ENCODE measurements at regions not wholly inside any gene's neighbourhood (a gene's known extent, or its start where the extent isn't known, plus 50 kb on each side); places are given as distances from the start of the nearest gene placed in this dataset.
A peak's percentile ranks its signal among the peaks of the same experiment; 100 is the strongest.

DNA sequence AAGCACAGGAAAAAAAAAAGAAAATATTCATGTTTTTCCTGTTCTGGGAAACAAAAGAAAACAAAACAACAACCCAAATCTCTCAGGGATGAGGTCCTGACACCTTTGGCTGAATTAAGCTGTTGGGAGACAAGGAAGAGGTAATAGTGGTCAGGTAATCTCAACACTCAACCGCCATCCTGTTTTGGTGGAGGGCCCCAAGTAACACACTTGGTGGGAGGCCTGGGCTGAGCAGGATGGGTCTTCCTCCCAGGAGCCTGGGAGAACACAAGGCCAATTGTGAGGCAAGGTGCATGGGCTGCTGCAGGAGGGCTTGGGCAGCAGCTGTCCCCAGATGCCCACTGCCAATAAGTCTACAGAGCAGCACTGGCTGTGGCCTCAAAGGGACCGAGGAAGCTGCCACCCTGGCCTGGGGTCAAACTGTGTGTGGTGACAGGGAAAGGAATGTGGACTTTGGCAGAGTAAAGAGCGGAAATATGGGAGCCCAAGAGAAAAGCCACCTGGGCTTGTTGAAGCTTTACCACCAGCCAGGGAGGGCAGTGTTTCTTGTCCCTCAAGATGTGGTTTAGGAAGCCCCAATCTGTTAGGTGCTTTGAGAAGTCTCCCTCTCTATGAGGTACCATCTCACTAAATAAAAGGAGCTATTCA lies 93.5 kb upstream of the SLC25A13 start:
- DNase-seq = no peak

DNA sequence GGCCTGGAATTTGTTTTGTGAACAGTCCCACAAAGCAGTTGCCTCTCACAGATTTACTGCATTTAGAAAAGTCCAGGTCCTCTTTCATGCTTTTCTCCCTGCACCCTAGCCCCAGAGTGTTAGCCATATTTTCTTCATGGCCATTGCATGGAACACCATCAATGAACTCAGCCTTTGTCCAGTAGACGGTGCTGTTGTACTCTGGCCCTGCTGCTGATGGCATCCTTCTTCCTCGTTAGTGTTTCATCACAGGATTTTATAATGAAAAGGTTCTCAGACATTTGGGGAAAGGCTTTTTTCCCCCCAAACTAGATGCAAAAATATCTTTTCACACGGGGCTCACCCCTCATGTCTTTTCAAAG lies 93.0 kb upstream of the SLC25A13 start:
- DNase-seq = peak in 33 of 58 donors; percentile 0 to 33 (median 12)

DNA sequence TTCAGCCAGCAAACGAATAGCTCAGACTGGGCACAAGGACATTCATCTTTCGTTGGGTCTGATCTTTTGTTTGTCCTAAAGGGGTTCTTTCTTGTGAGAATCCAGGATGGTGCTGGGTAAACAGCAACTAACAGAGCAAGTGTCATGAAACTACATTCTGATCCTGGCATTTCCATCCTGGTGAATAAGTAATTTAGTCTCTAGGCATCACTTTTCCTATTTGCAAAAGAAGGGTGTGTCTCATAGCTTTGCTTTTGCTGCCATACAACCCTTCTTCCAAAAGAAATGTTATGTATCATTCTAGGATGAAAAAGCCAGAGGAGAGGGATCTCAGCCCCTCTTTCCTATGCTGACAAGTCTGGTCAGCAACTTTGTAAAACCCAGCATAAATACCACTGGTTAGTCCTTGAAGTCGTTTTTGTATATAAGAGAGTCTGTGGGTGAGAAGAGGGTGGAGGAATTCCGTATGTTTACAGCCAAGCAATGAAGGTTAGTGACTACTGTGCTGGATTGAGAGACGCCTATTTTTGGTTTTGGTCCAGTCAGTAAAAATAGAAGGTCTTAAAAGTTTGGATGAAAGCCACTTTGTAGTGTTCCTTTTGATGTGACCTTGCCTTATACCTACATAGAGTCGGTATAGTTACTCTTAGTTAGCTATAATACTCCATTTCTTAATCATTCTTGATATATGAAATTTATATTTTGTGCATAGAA lies 88.4 kb upstream of the SLC25A13 start:
- no peak for DNase-seq

DNA sequence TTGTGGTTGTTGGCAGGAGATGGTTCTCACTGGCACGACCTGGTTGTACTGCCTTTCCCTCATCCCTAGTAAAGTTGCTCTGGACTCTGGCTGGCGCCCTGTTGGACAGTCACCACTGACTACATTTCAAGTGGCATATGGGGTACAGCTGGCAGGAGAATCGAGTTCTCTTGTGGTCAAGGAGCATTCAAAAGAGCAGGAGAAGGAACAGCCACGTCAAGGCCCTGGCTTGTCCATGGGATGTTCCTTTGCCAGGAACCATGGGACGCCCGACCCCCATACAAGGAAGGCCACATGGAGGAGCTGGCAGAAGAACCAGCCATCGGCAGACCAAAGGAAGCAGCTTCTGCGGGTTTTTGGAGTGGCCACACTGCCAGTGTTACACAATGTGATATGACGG lies 87.0 kb upstream of the SLC25A13 start:
- DNase-seq = no peak

DNA sequence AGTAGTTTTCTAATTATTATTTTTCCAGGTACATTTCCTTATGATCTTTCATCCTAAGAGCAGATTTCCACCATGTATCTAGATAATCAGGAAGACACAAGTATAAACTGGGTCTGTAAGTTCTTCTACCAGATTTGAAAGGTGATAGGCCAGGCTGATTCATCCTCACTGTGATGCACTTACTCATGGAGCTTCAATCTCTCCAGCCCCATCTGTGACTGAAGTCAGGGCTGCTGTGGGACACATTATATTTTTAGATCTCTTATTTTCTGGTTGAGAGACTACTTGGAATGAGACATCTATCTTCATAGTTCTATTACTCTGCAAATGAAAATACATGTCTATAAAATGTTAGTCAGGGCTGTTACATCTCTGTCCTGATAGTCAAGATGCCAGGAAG lies 85.5 kb upstream of the SLC25A13 start:
- DNase-seq = no peak

DNA sequence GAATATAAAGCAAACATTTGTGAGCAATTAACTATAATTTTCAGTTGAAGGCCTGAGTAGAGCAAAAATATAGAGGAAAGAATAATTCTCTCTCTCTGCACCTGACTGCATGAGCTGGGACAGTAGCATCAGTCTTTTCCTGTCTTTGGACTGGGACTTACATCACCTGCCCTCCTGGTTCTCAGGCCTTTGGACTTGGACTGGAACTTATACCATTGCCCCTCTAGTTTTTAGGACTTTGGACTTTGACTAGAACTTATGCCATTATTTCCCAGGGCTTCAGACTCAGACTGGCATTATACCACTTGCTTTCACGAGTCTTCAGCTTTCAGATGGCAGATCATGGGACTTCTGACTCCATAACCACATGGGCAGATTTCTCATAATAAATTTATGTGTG lies 81.0 kb upstream of the SLC25A13 start:
- DNase-seq = no peak

DNA sequence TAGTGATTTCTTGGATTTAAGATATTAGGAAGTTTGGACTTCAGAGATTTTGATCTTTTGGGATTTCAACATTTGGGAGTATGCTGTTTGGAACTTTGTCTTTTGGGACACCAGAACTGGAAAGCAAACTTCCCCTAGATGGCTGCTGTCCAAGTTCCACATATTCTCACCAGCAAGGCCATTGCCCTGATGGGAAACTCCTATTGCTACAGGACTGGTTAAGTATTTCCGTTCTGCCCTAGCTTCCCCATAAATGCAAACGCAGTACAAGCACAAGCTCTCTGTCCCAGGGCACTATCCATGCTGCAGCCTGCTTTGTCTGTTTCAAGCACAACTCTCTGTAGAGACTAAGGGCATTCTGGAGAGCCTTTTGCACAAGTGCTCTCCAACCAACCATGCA lies 79.3 kb upstream of the SLC25A13 start:
- DNase-seq = no peak

DNA sequence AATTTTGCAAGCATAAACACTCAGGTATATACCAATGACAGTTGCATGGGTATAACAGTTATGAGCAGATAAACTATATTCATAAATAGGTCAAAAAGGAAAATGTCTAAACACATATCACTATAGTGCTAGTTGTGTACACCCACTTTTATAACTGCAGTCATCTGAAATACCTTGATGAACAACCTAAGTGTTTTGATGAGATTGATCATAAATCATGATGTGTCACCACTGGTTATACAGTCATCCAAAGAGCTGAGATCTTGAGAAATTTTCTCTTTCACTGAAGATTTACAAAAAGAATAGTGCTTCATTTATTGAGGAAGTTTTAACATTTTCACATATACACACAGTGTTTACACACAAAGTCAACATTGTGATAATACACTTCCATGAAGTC lies 78.6 kb upstream of the SLC25A13 start:
- no peak for DNase-seq

DNA sequence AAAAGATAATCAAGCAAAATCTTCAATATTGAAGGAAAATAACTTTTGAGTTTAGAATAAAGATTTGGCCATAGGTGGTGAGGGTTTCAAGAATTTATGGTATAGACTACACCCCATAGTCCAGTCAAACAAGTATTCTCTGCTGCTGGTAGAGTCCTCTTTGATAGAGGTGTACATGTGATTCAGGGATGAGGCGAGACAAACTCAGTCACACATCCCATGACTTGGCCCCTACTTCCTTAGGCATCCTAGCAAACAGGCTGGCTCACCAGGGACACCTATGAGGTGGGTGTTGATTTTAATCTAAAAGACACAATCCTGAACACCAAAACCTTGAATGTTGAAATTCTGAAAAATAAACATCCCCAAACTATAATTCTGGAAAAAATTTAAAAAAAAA lies 78.1 kb upstream of the SLC25A13 start:
- no peak for DNase-seq

DNA sequence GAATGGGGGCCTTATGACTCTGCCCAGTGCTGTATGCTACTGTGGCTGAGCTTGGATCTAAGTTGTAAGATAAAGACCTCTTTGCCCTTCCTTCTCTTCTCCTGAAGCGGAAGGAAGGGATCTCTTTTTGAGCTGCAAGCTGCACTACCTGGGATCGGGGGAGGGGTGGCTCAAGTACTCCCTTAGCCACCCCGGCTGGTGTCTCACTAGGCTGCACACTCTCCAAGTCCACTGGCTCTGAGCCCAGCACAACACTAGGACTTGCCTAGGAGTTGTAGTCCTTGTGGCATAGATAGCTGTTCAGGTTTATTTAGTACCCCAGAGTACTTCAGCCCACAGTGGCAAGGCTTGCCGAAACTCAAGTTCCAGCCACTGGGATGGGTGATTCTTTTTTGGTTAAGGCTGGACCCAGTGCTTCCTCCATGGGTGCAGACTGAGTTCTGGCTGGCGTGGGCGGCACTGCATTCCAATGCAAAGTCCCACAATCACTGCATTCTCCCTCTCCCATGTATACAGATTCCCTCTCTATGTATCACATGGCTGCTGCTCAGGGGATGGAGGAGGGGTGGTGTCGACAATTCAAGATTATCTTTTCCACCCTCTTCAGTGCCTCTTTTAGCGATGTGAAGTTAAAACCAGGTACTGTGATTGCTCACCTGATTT lies 76.2 kb upstream of the SLC25A13 start:
- DNase-seq = no peak

DNA sequence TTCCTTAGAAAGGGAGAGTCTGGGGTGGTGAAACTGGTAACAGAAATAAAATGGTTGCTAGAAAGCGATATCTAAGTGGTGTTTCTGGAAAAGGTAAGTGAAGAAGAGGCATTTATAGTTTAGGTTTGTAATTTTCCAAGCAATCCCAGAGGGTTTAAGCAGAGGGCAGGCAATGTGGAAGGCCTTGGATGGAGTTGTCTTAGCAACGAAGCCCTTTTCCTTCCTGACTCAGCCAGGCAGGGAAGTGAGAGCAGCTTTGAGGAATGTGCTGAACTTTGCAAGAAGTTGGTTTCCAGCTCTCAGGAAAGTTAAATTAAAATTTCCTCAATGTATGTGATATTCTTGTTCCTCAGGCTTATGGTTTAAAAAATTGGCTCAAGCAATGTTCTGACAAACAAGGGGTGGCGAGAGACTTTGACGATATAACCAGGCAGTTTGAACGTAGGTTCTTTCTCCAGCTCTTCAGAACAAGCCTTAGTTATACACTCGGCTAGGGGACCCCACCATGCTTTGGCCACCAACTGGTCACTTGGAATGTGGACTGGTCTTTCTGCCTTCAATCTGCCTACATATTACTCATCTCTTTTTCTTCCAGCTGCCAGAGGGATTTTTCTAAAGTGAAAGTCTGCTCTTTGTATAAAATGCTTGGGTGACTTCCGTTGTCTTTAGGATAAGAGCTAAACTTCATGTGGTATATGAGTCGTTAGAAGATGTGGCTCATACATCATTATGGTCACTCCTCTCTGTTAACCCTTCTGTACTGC lies 66.9 kb upstream of the SLC25A13 start:
- DNase-seq = no peak

DNA sequence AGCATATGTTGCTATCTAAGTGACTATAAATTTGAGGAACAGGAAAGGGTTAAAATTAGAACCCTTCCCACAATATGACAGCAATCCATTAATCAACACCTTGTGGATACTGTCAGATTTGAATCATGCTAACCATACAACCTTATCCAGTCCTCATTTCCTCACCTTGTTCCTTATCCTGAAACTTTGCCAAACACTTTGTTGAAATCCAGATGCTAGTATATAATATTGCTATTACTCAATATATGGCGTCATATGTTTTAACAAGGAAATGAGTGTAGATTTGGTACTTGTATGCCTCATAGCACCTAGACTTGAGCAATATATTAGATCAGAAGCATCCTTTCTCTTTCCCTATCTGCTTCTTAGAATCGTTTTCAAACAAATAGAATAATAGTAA lies 66.3 kb upstream of the SLC25A13 start:
- DNase-seq = no peak

DNA sequence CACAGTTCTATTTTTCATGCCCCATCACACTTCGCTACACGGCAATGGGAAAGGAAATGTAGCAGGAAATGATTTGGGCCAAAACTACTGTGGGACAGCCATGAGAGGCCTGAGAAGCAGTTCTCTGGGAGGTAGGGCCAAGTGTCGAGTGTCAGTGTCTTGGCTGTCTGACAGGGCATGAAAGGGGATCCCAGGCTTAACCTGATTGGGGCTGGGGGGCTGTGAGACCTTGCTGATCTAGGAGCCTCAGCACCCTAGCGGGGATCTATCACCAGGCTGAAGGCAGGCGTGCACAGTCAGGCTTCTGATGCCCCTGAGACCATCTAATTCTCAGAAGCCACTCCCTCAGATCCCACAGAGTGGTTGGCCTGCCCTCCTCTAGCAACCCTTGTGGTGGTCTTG lies 58.2 kb upstream of the SLC25A13 start:
- no peak for DNase-seq

DNA sequence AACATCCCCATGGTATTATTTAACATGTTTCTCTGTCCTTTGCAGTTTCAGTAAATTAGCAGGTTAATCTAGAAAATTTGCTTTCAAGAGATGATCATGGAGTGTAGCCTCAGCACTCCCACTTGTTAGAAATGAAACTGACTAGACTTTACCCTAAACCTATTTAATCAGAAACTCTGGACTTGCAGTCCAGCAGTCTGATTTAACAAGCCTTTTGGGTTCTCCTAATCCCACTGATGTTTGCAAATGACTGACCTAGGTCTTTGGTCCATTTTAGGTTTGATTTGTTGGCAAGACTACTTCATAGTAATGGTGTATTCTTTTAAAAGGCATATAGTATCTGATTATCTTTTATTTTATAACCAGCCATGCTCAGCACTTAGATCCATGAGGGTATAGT lies 55.5 kb upstream of the SLC25A13 start:
- DNase-seq = no peak

All from anterior cingulate cortex (tissue), 58 donors.